Omental fat pad (tissue), 3 donors: ENCODE measurements at regions not wholly inside any gene's neighbourhood (a gene's known extent, or its start where the extent isn't known, plus 50 kb on each side); places are given as distances from the start of the nearest gene placed in this dataset.

Source experiments
- ATAC-seq: fragments of 150-250 bp; one replicate; pipeline ENCODE4 v1.9.1; 2016; ENCODE audit warnings: mild to moderate bottlenecking, moderate library complexity; ENCODE audit not compliant: low FRiP score
- DNase-seq: peaks from one replicate; pipeline ENCODE4 v3.0.0-alpha.2; 2019; ENCODE audit warnings: low spot score
- TF ChIP-seq, protein P1 (sequence below), 3 donors: fragments of 450-650 bp; IDR thresholded peaks; one replicate each; pipeline ENCODE4 v1.5.1; 2016 to 2017; ENCODE audit warnings: antibody characterized with exemption in 3 of 3, mild to moderate bottlenecking in 3 of 3, moderate library complexity in 2 of 3

DNA sequence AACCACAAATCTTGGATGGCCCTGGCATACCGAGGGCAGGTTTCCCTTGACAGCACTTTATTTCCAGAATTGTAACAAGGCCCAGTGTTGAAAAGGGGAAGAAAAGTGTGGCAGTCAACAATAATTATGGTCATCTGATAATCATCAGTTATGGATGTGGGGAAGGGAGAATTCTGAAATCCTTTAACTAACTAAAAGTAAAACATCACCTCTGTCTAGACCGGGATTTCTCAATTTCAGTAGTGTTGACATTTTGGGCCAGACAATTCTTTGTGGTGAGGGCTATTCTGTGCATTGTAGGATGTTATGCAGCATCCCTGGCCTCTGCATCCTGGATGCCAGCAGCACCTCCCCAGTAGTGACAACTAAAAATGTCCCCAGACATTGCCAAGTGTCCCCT, 140.4 kb downstream of the PSAT1 start:
- TF ChIP-seq, protein P1, sequence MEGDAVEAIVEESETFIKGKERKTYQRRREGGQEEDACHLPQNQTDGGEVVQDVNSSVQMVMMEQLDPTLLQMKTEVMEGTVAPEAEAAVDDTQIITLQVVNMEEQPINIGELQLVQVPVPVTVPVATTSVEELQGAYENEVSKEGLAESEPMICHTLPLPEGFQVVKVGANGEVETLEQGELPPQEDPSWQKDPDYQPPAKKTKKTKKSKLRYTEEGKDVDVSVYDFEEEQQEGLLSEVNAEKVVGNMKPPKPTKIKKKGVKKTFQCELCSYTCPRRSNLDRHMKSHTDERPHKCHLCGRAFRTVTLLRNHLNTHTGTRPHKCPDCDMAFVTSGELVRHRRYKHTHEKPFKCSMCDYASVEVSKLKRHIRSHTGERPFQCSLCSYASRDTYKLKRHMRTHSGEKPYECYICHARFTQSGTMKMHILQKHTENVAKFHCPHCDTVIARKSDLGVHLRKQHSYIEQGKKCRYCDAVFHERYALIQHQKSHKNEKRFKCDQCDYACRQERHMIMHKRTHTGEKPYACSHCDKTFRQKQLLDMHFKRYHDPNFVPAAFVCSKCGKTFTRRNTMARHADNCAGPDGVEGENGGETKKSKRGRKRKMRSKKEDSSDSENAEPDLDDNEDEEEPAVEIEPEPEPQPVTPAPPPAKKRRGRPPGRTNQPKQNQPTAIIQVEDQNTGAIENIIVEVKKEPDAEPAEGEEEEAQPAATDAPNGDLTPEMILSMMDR (IDR thresholded peaks at IDR 0.05), result no peak
- no peak for ATAC-seq

DNA sequence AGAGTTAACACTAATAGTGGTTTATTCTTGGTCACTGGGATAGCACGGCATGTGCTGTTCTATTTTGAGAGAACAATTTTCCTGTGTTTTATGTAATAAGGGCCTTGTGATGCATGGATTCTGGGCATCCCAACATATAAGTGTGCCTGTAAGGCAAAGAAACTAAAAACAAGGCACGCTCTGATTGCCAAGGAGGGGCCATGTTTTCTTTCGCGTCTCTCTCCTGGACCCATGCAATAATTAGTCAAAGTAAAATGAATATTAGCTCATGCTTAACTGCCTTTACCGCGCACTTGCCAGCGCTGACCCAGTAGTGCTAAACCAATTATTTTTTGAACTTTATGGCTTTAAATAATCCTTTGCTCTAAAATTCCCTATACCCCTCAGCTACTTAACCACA, 140.9 kb downstream of the PSAT1 start:
- no peak for ATAC-seq
- TF ChIP-seq, protein P1 (IDR thresholded peaks at IDR 0.05), result no peak
- DNase-seq, result no peak

More for the DNA sequence above, 140.4 kb downstream of the PSAT1 start:
- no peak for DNase-seq

DNA sequence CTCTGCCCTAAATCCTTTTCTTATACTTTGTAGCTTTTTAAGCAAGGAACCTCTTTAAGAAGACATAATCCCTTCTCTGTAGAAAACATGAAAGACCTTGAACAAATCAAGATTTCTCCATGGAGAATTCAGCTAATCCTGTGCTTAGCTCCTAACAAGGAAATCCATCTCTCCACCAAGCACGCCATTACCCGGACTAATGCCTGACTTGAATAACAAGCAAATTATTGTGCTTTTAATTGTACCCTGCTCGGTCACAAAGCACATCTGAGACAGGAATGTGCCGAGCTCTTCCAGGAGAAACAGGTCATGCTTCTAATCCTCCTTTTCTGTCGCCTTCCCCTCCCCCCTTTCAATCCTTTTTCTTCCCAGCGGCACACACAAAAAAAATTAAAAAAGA, 141.3 kb downstream of the PSAT1 start:
- ATAC-seq (no peak), DNase-seq (no peak)
- TF ChIP-seq, protein P1 (IDR thresholded peaks at IDR 0.05), result no peak

DNA sequence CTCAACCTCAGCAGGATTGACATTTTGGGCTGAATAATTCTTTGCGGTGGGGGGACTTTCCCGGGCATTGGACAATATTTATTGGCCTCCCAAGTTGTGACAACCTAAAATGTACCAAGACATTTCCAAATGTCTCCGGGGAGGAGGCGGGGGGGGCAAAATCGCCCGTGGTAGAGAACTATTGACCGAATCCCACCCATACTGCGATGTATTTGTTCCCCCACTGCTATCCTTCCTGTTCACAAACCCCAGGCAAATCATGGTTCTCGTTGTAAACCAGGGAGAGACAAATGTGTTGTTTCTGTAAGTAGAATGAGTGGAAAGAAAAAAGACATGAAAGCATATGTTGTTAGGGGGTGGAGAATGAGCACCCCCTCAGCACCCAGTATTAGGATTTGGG, 141.9 kb downstream of the PSAT1 start:
- ATAC-seq, result no peak
- TF ChIP-seq, protein P1 (IDR thresholded peaks at IDR 0.05), result no peak
- no peak for DNase-seq

DNA sequence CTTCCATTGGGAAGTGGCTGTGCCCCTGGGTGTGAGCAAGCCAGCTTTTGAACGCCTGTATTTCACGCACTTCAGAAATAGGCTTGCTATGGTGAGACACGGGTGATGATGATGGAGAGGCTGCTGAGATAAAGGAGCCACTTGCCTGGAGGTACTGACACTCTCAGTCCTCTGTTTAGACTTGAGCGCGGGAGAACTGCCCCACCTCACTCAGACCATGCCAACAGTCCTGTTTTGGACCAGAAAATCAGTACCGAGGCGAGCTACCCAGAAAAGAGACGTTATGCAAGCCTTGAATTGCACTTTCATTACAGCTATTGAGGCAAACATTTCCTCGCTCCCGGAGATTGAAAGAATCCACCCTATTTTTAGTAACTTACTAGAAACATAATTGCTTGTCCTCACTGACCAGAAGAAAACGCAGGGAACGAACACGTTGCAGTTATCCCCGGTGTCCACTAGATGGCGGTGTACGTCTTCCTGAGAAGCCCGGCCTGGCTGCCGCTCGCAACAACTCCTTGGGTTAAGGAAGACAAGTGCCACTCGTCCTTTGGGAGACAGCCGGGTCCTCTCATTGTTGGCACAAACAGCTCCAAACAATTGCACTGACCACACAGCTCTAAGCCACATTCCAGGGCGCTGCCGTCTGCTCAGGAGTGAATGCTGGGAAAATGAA, 142.4 kb downstream of the PSAT1 start:
- TF ChIP-seq, protein P1 (IDR thresholded peaks at IDR 0.05), result peak in 2 of 3 donors; percentile 19 to 50
- DNase-seq, result peak; percentile 47
- peak; percentile 83 for ATAC-seq

DNA sequence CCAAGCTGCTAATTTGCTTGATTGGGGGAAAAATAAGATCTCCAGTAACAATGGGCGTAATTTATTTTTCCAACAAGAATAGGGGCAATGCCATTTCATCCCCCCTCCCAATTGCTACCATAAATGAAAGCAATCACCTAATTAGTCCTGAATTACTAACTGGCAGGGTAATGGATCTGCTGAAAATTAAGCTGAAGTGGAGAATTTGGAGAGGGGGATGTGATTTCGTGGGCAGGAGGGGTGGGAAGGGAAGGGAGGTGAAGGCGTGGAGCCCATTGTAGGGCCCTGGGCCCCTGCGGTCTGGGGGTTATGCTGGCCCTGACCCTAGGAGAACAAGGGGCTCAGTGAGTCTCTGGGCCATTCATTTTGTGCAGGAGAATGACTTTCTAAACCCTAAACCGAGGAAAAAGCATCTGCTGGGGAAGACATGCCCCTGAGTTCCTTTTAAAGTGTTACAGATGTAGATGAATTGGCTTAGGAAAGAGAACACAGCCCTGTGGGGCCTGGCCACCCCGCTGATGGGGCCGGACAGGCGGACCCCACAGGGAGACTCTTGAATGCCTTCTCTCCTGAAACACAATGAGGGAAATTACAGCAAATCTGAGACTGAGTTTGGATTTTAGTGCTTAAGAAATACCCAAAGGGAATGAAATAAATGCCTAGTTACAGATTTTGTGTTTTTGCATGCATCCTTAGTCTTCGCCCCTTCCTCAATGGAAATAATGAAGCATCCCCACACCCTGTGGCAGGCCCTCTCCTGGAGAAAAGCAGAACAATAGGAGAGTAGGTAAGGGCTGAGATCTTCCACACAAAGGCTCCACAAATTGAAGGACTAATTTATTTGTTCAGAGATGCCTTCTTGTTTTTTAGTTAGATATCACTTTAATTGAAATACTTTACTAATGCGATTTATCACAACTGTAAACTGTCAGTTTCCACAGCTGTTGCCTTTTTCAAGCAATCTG, 143.2 kb downstream of the PSAT1 start:
- TF ChIP-seq, protein P1 (IDR thresholded peaks at IDR 0.05), result no peak
- ATAC-seq, result no peak
- no peak for DNase-seq
